GM12874 (cell line): ENCODE measurements at regions not wholly inside any gene's neighbourhood (a gene's known extent, or its start where the extent isn't known, plus 50 kb on each side); places are given as distances from the start of the nearest gene placed in this dataset.

ENCODE experiments used
- CTCF ChIP-seq: IDR thresholded peaks from 2 replicates; pipeline ENCODE4 v1.5.1; 2011; ENCODE audit warnings: low read depth, mild to moderate bottlenecking, control low read depth, low read length, moderate library complexity; ENCODE audit not compliant: insufficient read depth

GRCh38 chr1:185427776-185428175 is 110.7 kb upstream of the IVNS1ABP start:
- TF ChIP-seq CTCF: no peak

GRCh38 chr1:185427264-185427663 is 110.2 kb upstream of the IVNS1ABP start:
- TF ChIP-seq CTCF: no peak

- TF ChIP-seq CTCF: no peak
These were observed 109.8 kb upstream of the IVNS1ABP start for GRCh38 chr1:185426848-185427247.

- no peak for TF ChIP-seq CTCF
These were observed 108.1 kb upstream of the IVNS1ABP start for GRCh38 chr1:185425163-185425562.

GRCh38 chr1:185421485-185422107 is 104.6 kb upstream of the IVNS1ABP start:
- TF ChIP-seq CTCF: no peak

- TF ChIP-seq CTCF: no peak
These were observed 103.6 kb upstream of the IVNS1ABP start for GRCh38 chr1:185420588-185421081.

- no peak for TF ChIP-seq CTCF
These were observed 102.7 kb upstream of the IVNS1ABP start for GRCh38 chr1:185419718-185420117.

GRCh38 chr1:185418472-185418871 is 101.4 kb upstream of the IVNS1ABP start:
- no peak for TF ChIP-seq CTCF
